Chondrocyte (in vitro differentiated cells): ENCODE measurements at regions not wholly inside any gene's neighbourhood (a gene's known extent, or its start where the extent isn't known, plus 50 kb on each side); places are given as distances from the start of the nearest gene placed in this dataset.

ENCODE experiments used
- DNase-seq: peaks from one replicate; pipeline ENCODE4 v3.0.0; 2021; ENCODE audit warnings: mixed read lengths, low spot score
- H3K27ac Mint-ChIP-seq: one replicate; pipeline ENCODE4 v1.8.0; 2021; ENCODE audit warnings: mild to moderate bottlenecking, moderate library complexity, mixed read lengths; ENCODE audit not compliant: unreplicated experiment
- H3K27me3 Mint-ChIP-seq: 2 replicates; pipeline ENCODE4 v1.8.0; 2021; ENCODE audit warnings: low read depth, mixed read lengths
- H3K36me3 Mint-ChIP-seq: 2 replicates; pipeline ENCODE4 v1.8.0; 2021; ENCODE audit warnings: low read depth, mixed read lengths
- H3K4me1 Mint-ChIP-seq: 2 replicates; pipeline ENCODE4 v1.8.0; 2021; ENCODE audit warnings: low read depth, mild to moderate bottlenecking, mixed read lengths
- H3K4me3 Mint-ChIP-seq: one replicate; pipeline ENCODE4 v1.8.0; 2021; ENCODE audit warnings: mild to moderate bottlenecking, moderate library complexity, mixed read lengths; ENCODE audit not compliant: unreplicated experiment
- H3K9me3 Mint-ChIP-seq: 2 replicates; pipeline ENCODE4 v1.8.0; 2021; ENCODE audit warnings: low read depth, mixed read lengths
- CTCF ChIP-seq: fragments of 200-600 bp; sonication (generic); IDR thresholded peaks from 2 replicates; pipeline ENCODE4 v1.5.0; 2021; ENCODE audit warnings: antibody characterized with exemption, mild to moderate bottlenecking, moderate library complexity

- no peaks in the 10 kb centered on the region for H3K36me3 Mint-ChIP-seq
- no peak for DNase-seq
- no peaks in the 10 kb centered on the region for H3K9me3 Mint-ChIP-seq
- no peaks in the 10 kb centered on the region for H3K27me3 Mint-ChIP-seq
- H3K4me1 Mint-ChIP-seq = peaks cover 11% of the 10 kb centered on the region
- H3K27ac Mint-ChIP-seq = no peak overlapping the region
- no peak overlapping the region for H3K4me3 Mint-ChIP-seq
- no peak for TF ChIP-seq CTCF
Observed at GRCh38 chr1:193705554-193705981, 519.2 kb upstream of the B3GALT2 start.

DNA sequence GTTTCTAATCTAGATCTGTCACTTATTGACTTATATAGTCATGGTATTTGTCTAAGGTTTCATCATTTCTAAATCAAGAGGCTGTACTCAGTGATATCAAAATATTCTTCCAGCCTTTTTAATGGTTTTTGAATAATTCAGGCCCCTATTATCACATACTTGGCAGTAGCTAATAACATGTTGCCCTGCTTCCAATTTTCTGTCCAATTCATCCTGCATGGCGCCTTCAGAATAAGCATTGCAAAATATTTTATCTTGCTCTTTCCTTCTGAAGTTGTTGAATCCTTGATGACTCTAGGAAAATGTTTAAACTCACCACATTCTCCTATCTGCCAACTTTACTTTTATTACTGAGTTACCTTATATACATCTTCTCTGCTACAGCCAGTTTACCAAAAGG lies 517.2 kb upstream of the B3GALT2 start:
- no peak for TF ChIP-seq CTCF
- no peaks in the 10 kb centered on the region for H3K36me3 Mint-ChIP-seq
- H3K27me3 Mint-ChIP-seq = no peaks in the 10 kb centered on the region
- H3K9me3 Mint-ChIP-seq = no peaks in the 10 kb centered on the region
- DNase-seq = no peak
- H3K4me1 Mint-ChIP-seq = peaks cover 11% of the 10 kb centered on the region
- H3K4me3 Mint-ChIP-seq = no peak overlapping the region
- H3K27ac Mint-ChIP-seq = no peak overlapping the region

GRCh38 chr1:193703121-193703520 lies 516.7 kb upstream of the B3GALT2 start:
- Mint-ChIP-seq H3K27ac (no peak overlapping the region), H3K9me3 (no peaks in the 10 kb centered on the region), H3K4me1 (peaks cover 11% of the 10 kb centered on the region), H3K27me3 (no peaks in the 10 kb centered on the region), H3K4me3 (no peak overlapping the region), H3K36me3 (no peaks in the 10 kb centered on the region)
- TF ChIP-seq CTCF = no peak
- no peak for DNase-seq

GRCh38 chr1:193701759-193702158 lies 515.3 kb upstream of the B3GALT2 start:
- H3K4me3 Mint-ChIP-seq = no peak overlapping the region
- no peak for DNase-seq
- H3K36me3 Mint-ChIP-seq = no peaks in the 10 kb centered on the region
- peaks cover 6% of the 10 kb centered on the region for H3K4me1 Mint-ChIP-seq
- H3K27me3 Mint-ChIP-seq = no peaks in the 10 kb centered on the region
- no peak for TF ChIP-seq CTCF
- H3K27ac Mint-ChIP-seq = no peak overlapping the region
- H3K9me3 Mint-ChIP-seq = no peaks in the 10 kb centered on the region

DNA sequence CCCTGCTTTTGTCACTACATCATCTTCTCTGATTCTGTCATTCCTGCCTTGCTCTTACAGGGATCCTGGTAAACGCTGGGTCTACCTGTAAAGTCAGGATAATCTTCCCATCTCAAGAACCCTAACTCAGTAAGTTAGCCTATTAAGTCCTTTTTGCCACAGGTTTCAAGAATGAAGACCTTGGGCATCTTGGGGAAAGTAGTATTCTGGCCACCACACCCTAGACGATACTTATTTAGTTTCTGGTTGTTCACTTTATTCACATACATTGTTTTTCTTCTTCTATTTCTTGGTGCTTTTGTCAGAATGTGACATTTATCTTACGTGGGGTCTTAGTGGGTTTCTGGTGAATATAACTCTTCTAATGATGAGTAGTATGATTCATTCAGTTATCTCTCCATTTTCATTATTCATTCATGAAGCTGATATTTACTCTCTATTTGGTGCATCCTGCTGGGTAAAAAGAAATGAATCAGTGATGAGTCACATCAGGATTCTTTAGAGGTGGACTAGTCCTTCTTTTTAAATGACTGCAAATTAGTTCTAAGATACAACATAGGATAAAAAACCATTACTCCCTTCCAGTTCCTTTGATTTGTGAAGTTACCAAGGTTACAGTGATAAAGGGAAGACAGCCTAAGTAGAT lies 514.4 kb upstream of the B3GALT2 start:
- H3K27ac Mint-ChIP-seq = no peak overlapping the region
- no peaks in the 10 kb centered on the region for H3K36me3 Mint-ChIP-seq
- no peak for DNase-seq
- no peaks in the 10 kb centered on the region for H3K9me3 Mint-ChIP-seq
- peaks cover 6% of the 10 kb centered on the region for H3K4me1 Mint-ChIP-seq
- H3K4me3 Mint-ChIP-seq = no peak overlapping the region
- H3K27me3 Mint-ChIP-seq = no peaks in the 10 kb centered on the region
- TF ChIP-seq CTCF = no peak
